ENCODE measurements at regions not wholly inside any gene's neighbourhood (a gene's known extent, or its start where the extent isn't known, plus 50 kb on each side); places are given as distances from the start of the nearest gene placed in this dataset.

- peak; percentile 36 to 44 (median 37) for TF ChIP-seq CTCF (IDR thresholded peaks at IDR 0.05)
- TF ChIP-seq POLR2A (IDR thresholded peaks at IDR 0.05): no peak
Observed at GRCh38 chr1:239952348-239953308, 139.1 kb upstream of the FMN2 start.

Data from right lobe of liver (tissue), 4 donors.